ENCODE measurements at regions not wholly inside any gene's neighbourhood (a gene's known extent, or its start where the extent isn't known, plus 50 kb on each side); places are given as distances from the start of the nearest gene placed in this dataset.

DNA sequence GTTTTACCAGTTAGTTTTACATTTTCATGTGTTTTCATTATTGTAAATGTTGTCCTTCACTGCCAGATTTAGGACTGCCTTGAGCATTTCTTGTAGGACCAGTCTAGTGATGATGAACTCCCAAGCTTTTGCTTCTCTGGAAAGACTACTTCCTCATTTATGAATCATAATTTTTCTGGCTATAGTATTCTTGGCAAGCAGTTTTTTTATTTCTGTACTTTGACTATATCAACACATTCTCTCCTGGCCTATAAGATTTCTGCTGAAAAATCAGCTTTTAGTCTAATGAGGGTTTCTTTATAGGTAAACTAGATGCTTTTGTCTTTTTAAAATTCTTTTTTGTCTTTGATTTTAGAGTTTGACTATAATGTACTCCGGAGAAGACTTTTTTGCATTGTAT, 256.8 kb upstream of the GRAMD2B start:
- POLR2A ChIA-PET: no interaction called here
- Histone ChIP-seq H3K4me1 (no peaks in the 10 kb centered on the region), H3K4me2 (no peak overlapping the region), H3K27ac (no peak overlapping the region), H3K4me3 (no peak overlapping the region), H3K9me3 (no peaks in the 10 kb centered on the region; the same call in 1 of the 3 replicates)
- FAIRE-seq (no peak), DNase-seq (ENCODE audit: low read depth in 1 of 2, low spot score in 1 of 2) (no peak), ATAC-seq (no peak)
- CTCF ChIA-PET: no interaction called here
- 12% methylated on average over 1 of the region's 1 CpG for WGBS (ENCODE audit: missing lambda C conversion rate)
- no peak for TF ChIP-seq CEBPB (IDR thresholded peaks at IDR 0.05)
- TF ChIP-seq BHLHE40 (IDR thresholded peaks at IDR 0.05; ENCODE audit: low read depth, low read length): no peak

DNA sequence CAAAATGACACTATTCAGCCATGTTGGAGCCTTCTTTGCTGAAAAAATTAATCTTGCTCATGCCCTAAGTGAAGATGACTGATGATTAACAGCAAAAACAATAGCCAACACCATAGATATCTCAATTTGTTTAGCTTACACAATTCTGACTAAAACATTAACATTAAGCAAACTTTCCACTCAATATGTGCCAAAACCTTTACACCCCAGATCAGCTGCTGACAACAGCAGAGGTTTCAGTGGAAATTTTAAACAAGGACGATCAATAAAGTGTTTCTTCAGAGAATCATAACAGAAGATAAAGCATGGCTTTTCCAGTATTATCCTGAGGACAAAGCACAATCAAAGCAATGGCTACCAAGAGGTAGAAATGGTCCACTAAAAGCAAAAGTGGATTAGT, 254.4 kb upstream of the GRAMD2B start:
- ChIA-PET CTCF (no interaction called here), POLR2A (no interaction called here)
- FAIRE-seq: no peak
- Histone ChIP-seq H3K4me1 (no peaks in the 10 kb centered on the region), H3K27ac (no peak overlapping the region), H3K4me2 (no peak overlapping the region), H3K9me3 (no peaks in the 10 kb centered on the region; the same call in 1 of the 3 replicates), H3K4me3 (no peak overlapping the region)
- DNase-seq (ENCODE audit: low read depth in 1 of 2, low spot score in 1 of 2): no peak
- WGBS (ENCODE audit: missing lambda C conversion rate): 0% methylated on average over 1 of the region's 1 CpG
- ATAC-seq: no peak
- no peak for TF ChIP-seq GATA3 (IDR thresholded peaks at IDR 0.05; ENCODE audit: borderline replicate concordance)
- TF ChIP-seq, protein P1, sequence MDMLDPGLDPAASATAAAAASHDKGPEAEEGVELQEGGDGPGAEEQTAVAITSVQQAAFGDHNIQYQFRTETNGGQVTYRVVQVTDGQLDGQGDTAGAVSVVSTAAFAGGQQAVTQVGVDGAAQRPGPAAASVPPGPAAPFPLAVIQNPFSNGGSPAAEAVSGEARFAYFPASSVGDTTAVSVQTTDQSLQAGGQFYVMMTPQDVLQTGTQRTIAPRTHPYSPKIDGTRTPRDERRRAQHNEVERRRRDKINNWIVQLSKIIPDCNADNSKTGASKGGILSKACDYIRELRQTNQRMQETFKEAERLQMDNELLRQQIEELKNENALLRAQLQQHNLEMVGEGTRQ (IDR thresholded peaks at IDR 0.05): no peak
- no peak for TF ChIP-seq HEYL (CRISPR knock-in tag; IDR thresholded peaks at IDR 0.05)
- TF ChIP-seq NFE2L2 (conservative IDR thresholded peaks at IDR 0.05; ENCODE audit: low read length): no peak
- TF ChIP-seq, protein P2, sequence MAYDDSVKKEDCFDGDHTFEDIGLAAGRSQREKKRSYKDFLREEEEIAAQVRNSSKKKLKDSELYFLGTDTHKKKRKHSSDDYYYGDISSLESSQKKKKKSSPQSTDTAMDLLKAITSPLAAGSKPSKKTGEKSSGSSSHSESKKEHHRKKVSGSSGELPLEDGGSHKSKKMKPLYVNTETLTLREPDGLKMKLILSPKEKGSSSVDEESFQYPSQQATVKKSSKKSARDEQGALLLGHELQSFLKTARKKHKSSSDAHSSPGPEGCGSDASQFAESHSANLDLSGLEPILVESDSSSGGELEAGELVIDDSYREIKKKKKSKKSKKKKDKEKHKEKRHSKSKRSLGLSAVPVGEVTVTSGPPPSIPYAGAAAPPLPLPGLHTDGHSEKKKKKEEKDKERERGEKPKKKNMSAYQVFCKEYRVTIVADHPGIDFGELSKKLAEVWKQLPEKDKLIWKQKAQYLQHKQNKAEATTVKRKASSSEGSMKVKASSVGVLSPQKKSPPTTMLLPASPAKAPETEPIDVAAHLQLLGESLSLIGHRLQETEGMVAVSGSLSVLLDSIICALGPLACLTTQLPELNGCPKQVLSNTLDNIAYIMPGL (CRISPR knock-in tag; IDR thresholded peaks at IDR 0.05; ENCODE audit: borderline replicate concordance): no peak
- TF ChIP-seq POLR2A (IDR thresholded peaks at IDR 0.05; ENCODE audit: low read length): no peak
- TF ChIP-seq KDM5A (IDR thresholded peaks at IDR 0.05): no peak
- TF ChIP-seq NPAS2 (CRISPR knock-in tag; IDR thresholded peaks at IDR 0.05; ENCODE audit: borderline replicate concordance): no peak
- no peak for TF ChIP-seq CBX2 (IDR thresholded peaks at IDR 0.05; ENCODE audit: borderline replicate concordance, low read depth)
- TF ChIP-seq TP53 (CRISPR knock-in tag; IDR thresholded peaks at IDR 0.05): no peak
- no peak for TF ChIP-seq JUN (IDR thresholded peaks at IDR 0.05)
- TF ChIP-seq CBX8 (IDR thresholded peaks at IDR 0.05): no peak
- no peak for TF ChIP-seq RAD21 (conservative IDR thresholded peaks at IDR 0.05 in 1 of 2, IDR thresholded peaks at IDR 0.05 in 1 of 2)
- TF ChIP-seq HOXB5 (CRISPR knock-in tag; IDR thresholded peaks at IDR 0.05): no peak
- no peak for TF ChIP-seq SREBF2 (IDR thresholded peaks at IDR 0.05)
- no peak for TF ChIP-seq FOSL2 (IDR thresholded peaks at IDR 0.05)
- no peak for TF ChIP-seq FOSL2 (CRISPR knock-in tag; IDR thresholded peaks at IDR 0.05)
- TF ChIP-seq, protein P3, sequence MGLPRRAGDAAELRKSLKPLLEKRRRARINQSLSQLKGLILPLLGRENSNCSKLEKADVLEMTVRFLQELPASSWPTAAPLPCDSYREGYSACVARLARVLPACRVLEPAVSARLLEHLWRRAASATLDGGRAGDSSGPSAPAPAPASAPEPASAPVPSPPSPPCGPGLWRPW (IDR thresholded peaks at IDR 0.05): no peak
- TF ChIP-seq, protein P4, sequence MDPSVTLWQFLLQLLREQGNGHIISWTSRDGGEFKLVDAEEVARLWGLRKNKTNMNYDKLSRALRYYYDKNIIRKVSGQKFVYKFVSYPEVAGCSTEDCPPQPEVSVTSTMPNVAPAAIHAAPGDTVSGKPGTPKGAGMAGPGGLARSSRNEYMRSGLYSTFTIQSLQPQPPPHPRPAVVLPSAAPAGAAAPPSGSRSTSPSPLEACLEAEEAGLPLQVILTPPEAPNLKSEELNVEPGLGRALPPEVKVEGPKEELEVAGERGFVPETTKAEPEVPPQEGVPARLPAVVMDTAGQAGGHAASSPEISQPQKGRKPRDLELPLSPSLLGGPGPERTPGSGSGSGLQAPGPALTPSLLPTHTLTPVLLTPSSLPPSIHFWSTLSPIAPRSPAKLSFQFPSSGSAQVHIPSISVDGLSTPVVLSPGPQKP (IDR thresholded peaks at IDR 0.05; ENCODE audit: low read depth, low read length): no peak
- no peak for TF ChIP-seq HOXA7 (CRISPR knock-in tag; IDR thresholded peaks at IDR 0.05)

DNA sequence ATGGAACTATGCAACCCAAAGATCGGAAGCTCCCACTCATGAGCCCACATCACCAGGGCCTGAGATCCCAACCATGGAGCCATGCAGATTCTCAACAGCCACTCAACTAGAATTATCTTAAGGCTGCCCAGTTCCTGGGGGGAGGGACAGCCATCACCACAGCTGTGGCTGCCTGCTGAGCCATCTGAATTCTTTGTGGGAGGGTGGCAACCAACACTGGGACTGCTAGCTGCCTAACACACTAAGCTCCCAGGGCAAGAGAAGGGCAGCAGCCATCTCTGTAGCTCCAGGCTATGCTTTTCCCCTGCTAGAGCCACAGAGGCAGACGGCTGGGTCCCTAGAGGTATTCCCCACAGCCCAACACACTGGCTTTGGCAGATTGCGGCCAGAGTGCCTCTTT, 251.3 kb upstream of the GRAMD2B start:
- H3K9me3 ChIP-seq: no peaks in the 10 kb centered on the region; the same call in 2 of the 3 replicates
- POLR2A ChIA-PET: no interaction called here
- FAIRE-seq: no peak
- H3K4me3 ChIP-seq: no peak overlapping the region
- no peak for TF ChIP-seq HDAC2 (IDR thresholded peaks at IDR 0.05)
- TF ChIP-seq, protein P3 (IDR thresholded peaks at IDR 0.05): no peak
- no peak for TF ChIP-seq FOSL2 (IDR thresholded peaks at IDR 0.05)
- no peak for TF ChIP-seq FOSL2 (CRISPR knock-in tag; IDR thresholded peaks at IDR 0.05)
- TF ChIP-seq CHD2 (IDR thresholded peaks at IDR 0.05; ENCODE audit: low read length, partially characterized antibody): no peak
- no peak for TF ChIP-seq POLR2AphosphoS2 (conservative IDR thresholded peaks at IDR 0.05; ENCODE audit: low read length)
- TF ChIP-seq PHF8 (IDR thresholded peaks at IDR 0.05; ENCODE audit: borderline replicate concordance, low read depth): no peak
- TF ChIP-seq TFCP2L1 (CRISPR knock-in tag; IDR thresholded peaks at IDR 0.05): no peak
- no peak for TF ChIP-seq HOXB5 (CRISPR knock-in tag; IDR thresholded peaks at IDR 0.05)
- TF ChIP-seq EHMT2 (IDR thresholded peaks at IDR 0.05; ENCODE audit: low read depth): no peak
- no peak for TF ChIP-seq CBX2 (IDR thresholded peaks at IDR 0.05; ENCODE audit: borderline replicate concordance, low read depth)
- TF ChIP-seq ZNF302 (CRISPR knock-in tag; IDR thresholded peaks at IDR 0.05): no peak
- DNase-seq (ENCODE audit: low read depth in 1 of 2, low spot score in 1 of 2): no peak
- no peak overlapping the region for H3K4me2 ChIP-seq
- CTCF ChIA-PET: no interaction called here
- no peak for ATAC-seq
- no peak overlapping the region for H3K27ac ChIP-seq
- H3K4me1 ChIP-seq: no peaks in the 10 kb centered on the region
- WGBS (ENCODE audit: missing lambda C conversion rate): 42% methylated on average over 3 of the region's 3 CpGs
